Stimulated activated CD4-positive, alpha-beta T cell treated with anti-CD3 and anti-CD28 coated beads, Interleukin-4, amount 100 ng/mL, for 48 hours (primary cell): ENCODE measurements at regions not wholly inside any gene's neighbourhood (a gene's known extent, or its start where the extent isn't known, plus 50 kb on each side); places are given as distances from the start of the nearest gene placed in this dataset.
"Not testable (repeated sequence)": the region's sequence is repeated elsewhere in the genome, so short reads cannot be mapped to it uniquely, and the experiment has no call there.

Experiments used
- DNase-seq, 2 donors: peaks; one replicate each; pipeline ENCODE4 v3.0.0-alpha.2; 2020; ENCODE audit warnings: low read depth in 2 of 2

- not testable (repeated sequence) for DNase-seq
Observed at GRCh38 chr13:76659074-76659473, 227.1 kb downstream of the KCTD12 start.

GRCh38 chr13:76656500-76656899, 229.7 kb downstream of the KCTD12 start:
- no peak for DNase-seq

GRCh38 chr13:76656056-76656455, 230.1 kb downstream of the KCTD12 start:
- DNase-seq: no peak

- DNase-seq: no peak
Observed at GRCh38 chr13:76654263-76654662, 231.9 kb downstream of the KCTD12 start.

GRCh38 chr13:76651286-76651685, 234.9 kb downstream of the KCTD12 start:
- no peak for DNase-seq

GRCh38 chr13:76647550-76647949, 238.7 kb downstream of the KCTD12 start:
- DNase-seq: no peak

- no peak for DNase-seq
Observed at GRCh38 chr13:76646946-76647345, 239.3 kb downstream of the KCTD12 start.

- no peak for DNase-seq
Observed at GRCh38 chr13:76645632-76646031, 240.6 kb downstream of the KCTD12 start.

DNA sequence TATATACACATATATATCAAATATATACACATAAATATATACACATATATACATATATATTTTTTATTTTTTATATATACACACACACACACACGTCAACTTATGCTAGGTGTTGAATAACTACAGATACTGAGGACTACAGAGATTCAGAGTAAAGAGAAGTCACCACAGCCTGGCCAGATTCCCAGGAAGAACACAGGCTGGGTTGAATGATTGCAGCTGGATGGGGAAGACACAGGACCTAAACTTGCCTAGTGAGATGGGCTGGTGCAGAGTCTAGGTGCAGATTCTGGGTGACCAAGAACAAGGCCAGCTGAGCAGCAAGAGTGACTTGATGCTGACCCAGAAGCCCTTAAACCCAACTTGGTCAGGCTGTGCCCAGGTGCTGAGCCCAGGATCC, 241.3 kb downstream of the KCTD12 start:
- no peak for DNase-seq

DNA sequence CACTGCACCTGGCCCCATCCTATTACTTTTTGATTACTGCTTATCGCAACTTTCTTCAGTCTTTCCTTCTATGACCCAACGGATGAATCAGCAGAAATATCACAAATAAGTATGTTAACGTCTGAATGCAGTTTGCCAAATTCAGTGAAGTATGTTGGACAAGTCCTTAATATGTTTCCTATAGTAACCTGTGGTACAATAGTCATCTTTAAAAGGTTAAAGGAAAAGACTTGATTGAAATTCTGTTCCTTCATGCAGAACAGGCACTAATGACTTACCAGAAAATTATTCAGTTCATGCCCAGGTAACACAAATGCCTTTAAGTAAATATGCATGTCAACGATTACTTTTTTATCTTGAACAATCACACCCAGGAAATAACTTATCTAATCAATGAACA, 242.6 kb downstream of the KCTD12 start:
- DNase-seq: no peak

GRCh38 chr13:76641056-76641455, 245.1 kb downstream of the KCTD12 start:
- DNase-seq: no peak

GRCh38 chr13:76638882-76639281, 247.3 kb downstream of the KCTD12 start:
- no peak for DNase-seq

DNA sequence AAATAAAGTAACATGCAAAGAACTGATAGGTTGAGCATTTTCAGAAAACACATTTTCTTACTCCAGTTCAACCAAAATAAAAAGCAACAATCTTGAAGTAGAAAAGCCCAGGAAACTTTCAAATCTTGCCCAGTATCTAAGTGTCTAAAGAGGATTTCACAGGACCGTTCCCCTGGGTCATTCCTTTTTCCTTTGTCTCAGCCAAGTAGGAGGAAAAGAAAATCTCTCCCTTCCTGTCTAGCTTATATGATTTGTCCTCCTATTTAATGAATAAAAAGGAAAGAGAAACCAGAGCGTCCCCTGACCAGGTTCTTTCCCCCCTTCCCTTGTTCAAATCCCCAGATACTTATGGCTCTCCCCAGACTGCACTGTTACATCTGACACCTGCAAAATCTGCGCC, 248.0 kb downstream of the KCTD12 start:
- DNase-seq: no peak

DNA sequence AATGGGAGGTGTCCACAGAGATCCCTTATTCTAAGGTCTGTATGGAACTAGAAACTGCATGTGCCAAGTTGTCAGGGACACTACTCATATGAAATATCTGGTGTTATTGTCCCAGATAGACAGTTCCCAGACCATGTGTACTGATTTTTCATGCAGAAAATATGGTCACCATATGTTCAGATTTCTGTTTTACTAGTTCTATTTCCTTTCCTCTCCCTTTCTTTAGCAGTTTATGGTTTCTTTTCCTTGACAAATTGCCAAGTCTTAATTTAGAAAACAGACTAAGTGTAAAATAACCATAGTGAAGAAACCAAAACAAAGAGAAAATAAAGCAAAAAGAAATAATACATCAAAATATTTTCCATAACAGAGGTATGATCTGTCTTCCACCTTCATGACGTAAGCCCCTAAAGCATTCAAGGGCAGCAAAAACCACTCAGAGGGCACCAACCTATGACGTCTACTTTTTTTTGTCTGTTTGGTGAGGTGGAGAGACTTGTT, 248.5 kb downstream of the KCTD12 start:
- DNase-seq: no peak

GRCh38 chr13:76636829-76637228, 249.4 kb downstream of the KCTD12 start:
- no peak for DNase-seq

- DNase-seq: no peak
Observed at GRCh38 chr13:76635232-76636230, 250.7 kb downstream of the KCTD12 start.

- DNase-seq: no peak
Observed at GRCh38 chr13:76634431-76635191, 251.6 kb downstream of the KCTD12 start.

DNA sequence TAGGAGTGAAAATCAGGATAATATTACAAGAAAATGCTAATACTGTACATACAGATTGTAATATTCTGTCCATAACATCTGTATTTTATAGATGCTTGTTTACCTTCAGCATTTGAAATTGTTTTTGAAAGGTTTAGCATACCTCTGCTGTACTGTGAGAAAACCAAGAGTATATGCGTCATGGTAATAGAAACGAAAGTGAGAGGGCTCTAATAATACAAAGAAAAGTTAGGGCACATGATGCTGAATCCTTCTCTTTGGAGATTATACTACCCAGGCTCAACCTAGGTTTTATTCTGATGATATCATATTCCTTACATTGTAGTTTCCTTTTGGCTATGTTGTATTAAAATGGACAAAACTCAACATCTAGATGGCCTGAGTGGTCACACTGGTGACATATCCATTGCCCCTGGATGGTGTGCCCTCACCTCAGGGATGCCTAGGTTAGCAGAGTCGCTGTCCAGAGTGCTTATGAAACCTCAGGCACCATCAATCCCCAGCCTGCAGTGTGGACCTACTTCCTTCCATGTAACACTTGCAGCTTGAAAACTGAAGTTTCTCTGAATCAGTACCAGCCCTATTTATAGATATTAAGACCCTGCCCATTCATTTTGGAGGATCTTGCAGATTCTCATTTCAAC, 253.7 kb downstream of the KCTD12 start:
- no peak for DNase-seq

- no peak for DNase-seq
Observed at GRCh38 chr13:76630629-76631230, 255.5 kb downstream of the KCTD12 start.

DNA sequence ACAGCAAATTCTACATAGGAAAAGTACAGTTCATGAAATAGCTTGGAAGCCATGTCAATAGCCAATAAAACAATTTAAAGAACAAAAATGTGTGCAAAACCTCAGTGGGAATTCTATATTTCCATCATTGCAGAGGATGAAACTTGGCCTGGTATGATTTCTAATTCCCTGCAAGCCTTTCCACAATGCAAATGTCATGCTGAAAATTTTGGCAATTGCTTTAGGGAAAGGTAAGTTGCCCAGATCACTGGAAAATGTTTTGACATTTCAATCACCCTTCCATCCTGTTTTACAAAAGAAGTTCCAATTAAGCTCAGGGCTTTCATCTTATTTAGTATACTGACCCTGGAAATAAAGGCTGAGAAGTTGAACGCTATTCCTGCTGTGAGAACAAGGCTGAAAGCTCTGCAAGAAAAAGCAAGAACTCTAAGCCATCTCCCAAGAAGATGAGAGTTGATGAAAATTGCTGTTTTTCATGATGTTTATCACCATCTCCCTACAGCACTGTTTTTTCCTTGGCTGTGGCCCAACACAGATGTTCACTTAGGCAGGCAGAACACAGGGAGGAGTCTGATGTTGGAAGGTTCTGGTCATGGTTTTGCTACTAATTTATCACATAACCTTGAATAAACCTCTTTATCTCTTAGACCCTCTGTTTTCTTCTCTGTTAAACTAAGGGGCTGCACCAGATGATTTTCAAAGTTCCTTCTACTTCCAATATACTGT, 263.7 kb downstream of the KCTD12 start:
- no peak for DNase-seq

DNA sequence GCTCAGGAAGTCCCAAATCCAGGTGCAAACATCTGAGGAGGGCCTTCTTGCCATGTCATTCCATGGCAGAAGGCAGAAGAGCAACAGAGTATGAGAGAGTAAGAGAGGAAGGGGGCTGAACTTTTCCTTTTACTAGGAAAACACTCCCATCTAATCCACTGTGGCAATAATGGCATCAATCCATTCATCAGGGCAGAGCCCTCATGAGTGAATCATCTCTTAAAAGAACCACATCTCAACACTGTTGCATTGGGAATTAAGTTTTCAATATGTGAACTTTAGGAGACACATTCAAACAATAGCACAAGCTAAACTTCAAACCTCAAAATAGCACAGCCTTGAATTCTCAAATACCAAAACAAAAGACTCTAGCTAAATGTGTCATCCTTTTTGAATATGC, 264.5 kb downstream of the KCTD12 start:
- no peak for DNase-seq
